ENCODE measurements at regions not wholly inside any gene's neighbourhood (a gene's known extent, or its start where the extent isn't known, plus 50 kb on each side); places are given as distances from the start of the nearest gene placed in this dataset.
A peak's percentile ranks its signal among the peaks of the same experiment; 100 is the strongest.
"Not testable (repeated sequence)": the region's sequence is repeated elsewhere in the genome, so short reads cannot be mapped to it uniquely, and the experiment has no call there.

DNA sequence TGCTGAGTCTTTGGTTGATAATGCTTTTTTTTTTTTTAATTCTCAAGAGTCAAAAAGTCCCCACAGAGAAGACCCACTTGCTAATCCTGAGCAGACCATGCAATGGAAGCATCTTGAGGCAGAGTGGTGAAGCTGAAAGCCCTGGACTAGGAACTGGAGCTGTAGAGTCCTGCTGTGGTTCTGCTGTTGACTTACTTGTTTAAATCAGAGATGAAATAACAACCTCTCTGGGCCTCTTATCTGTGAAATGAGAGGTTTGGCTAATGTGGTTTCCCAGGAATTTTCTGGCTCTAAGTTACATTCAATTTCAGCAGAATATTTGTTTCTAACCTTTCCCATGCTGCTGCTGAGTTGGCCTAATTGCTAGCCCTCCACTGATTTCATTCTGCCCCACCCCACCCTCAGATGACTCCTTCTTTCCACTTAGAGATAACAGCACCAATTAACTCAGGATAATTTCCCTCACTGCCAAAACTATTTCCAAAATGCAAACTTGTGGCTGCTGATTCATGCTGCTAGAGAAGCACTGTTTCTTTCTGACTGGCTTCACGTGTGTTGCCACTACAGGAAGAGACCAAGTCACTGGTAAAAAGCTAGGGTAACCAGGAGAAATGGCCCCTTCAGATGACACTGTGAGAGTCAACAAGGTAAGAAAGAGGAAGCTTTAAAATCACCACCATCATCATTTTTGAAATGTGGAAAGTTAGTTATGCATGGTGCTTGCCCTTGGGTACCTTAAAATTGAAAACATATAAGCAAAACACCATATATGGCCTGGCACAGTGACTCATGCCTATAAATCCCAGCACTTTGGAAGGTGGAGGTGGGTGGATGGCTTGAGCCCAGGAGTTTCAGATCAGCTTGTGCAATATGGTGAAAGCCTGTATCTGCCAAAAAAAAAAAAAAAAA lies 326.4 kb downstream of the DCHS2 start:
- DNase-seq, result peak; percentile 75

DNA sequence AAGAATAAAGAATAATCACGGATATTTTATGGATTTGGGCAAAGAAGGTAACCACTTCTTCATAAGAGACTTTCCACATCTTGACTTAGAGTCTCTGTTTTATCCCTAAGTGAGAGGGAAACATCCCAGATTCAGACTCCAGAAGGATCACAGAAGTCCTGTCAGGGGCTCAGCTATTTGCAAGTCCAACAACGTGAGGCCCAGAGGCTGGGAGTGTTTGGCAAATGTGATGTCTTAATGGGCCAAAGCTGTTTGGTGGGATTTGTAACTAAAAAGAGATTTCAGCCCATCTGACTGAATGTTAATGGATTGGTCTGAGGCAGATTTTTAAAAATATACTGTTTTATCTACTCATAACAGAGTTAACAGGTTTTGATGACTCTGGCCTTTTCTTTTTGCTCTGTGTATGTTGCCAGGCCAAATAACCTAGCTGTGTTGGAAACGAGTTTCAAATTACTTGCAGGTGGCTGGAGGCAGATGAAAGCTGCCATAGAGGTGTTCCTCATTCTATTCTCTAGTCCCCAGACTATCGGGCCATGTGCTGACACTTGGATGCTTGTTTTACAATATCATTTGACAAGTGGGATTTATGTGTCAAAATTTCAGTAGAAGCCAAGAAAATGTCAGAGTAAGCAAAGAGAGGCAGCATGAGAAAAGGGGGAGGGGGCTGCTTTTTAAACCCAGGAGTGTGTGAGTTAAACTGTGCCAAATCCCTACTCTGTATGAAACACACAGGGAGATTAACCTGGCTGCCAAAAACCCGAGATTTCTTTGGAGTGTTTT lies 330.9 kb downstream of the DCHS2 start:
- no peak for DNase-seq

DNA sequence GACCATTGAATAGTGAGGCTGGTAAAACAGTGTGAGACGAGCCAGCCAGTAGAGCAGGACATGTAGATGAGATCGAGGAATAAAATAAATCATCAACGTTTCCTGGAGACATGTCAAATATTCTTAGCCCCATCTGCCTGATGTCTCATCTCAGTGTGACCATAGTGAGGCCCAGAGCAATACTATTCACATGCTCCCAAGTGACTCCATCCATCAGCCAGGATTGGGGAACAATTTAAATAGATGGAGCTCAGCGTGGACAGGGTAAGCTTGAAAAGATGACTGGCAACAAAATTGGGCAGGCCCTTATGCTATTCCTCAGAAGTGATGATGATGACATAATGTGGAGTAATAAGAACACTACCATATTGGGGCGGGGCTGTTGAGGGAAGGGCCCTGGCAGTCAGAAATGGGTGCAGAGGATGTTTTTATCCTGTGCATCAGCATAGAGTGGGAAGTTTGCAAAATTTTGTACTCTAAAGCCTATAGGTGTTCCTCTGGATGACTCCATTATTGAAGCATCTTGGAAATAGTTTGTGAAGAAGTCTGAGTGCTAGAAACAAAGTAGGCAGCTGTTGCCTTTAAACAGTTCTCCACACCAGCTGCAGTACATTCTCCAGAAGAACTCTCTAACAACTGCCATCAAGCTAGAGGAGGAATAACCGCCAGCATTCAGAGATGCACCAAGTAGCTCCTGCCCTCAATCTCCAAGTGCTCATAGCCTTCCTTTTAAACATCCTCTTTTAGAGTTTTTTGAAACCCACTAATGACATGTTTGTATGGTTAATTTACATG lies 333.0 kb downstream of the DCHS2 start:
- no peak for DNase-seq

DNA sequence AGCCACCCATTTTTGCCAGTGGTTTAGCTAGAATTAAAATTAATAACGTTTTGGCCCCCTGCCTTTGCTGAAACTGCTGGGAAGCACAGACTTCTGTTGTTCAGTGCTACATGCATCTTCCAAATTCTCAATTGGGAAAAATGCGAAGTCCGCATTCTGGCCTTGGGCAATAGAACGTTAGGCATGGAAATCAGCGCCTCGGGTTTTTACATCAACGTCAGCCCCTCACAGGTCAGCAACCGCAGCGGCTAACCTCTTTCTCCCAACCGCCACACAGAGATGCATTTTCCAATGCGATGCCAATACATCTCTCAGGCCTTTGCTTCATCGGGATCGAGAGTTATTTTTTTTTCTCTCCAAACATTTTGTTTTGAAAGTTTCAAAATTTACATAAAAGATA lies 339.1 kb downstream of the DCHS2 start:
- DNase-seq, result no peak

DNA sequence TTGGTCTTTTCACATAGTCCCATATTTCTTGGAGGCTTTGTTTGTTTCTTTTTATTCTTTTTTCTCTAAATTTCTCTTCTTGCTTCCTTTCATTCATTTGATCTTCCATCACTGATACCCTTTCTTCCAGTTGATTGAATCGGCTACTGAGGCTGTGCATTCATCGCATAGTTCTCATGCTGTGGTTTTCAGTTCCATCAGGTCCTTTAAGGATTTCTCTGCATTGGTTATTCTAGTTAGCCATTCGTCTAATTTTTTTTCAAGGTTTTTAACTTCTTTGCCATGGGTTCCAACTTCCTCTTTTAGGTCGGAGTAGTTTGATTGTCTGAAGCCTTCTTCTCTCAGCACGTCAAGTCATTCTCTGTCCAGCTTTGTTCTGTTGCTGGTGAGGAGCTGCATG lies 342.4 kb downstream of the DCHS2 start:
- DNase-seq, result not testable (repeated sequence)

DNA sequence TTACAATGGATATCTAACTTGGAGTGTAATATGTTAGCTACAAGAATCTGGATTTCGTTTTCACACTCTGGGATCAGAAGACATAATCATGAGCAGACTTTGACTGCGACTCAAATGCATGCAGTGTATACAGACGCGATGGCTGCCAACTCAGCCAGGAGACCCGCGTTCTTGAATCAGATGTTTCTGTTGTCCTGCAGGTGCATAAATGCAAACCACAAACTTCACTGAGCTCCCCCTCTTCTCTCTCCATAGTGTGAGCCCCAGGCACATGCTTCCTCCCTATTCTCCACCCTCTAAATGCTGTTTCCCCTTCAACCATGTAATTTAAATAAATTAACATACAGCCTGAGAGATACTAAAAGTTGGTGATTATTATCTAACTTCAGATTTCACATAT lies 347.9 kb downstream of the DCHS2 start:
- no peak for DNase-seq

DNA sequence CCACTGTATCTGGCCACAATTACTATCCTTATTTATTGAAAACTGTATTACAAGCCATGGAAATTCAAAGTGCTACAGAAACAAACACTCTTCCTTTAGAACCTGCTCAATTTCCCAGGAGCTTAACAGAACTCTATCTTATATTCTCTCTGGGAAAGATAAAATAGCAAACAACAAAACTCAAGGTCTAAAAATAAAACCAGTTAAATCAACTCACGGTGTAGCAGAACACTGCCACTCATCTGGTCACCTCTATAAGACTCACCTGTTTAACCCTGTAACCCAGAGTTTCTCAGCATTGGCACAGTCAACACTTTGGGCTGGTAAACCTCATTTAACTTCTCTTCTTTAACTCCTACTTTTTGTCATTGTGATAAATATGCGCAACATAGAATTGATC lies 348.9 kb downstream of the DCHS2 start:
- DNase-seq, result no peak

DNA sequence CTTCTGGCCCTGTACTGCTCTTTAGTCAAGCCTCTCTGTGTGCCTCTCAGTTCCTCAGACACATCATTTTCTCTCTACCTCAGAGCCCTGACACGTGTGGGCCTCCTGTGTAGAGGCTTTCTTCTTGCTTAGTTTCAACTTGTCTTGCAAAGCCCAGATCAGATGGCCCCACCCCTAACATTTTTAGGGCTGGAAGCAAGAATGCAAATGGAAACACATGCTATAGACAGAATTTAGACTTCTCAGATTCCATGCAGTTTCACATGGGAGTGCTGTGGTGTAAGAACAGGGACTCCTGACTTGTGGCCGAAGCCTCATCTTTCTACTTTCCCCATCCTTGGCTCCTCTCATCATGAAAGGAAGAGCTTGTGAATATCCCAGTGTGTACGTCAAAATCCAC lies 350.7 kb downstream of the DCHS2 start:
- DNase-seq, result no peak

DNA sequence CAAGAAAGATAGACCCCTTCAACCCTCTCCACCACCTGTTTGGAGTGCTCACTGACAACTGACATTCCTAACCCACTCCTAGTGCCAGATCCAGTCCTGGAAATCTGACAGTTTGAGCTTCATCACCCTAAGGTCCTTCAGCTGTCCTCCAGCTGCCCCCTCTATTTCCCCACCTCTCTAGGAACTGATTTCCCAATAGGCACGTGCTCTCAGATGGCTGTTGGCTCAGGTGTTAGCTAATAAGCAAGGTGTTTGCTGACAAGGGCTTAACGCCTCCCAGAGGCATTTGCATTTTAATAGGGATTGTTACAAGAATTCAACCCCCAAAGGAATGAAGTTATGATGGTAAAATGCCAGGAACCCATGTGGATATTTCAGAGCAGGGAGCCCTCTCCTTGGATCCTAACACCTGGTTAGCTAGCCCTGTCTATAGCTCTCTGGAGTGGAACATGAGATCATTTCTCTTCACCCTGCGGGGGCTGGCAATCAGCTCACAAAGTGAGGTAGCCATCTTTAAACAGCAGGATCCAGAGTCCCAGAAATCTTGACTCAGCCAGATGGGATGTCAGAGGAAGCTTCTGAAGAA lies 348.5 kb upstream of the SFRP2 start:
- no peak for DNase-seq

DNA sequence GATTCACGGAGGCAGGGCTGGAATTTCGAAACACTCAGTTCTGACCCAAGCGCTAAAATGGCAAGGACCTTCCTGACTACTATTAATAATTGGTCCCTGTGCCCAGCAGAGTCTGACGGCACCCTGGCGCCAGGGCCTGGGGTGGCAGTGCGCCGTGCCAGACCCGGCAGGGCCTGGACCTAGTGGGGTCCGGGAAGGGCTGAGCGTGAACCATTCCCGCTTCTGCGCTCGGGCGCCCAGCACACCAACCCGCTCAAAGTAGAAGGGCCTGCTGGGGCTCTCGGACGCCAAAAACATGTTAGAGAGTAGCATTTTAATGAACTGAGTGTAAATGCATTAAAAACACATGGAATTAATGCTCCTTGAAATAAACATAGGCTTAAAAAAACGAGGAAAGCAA lies 346.7 kb upstream of the SFRP2 start:
- no peak for DNase-seq

DNA sequence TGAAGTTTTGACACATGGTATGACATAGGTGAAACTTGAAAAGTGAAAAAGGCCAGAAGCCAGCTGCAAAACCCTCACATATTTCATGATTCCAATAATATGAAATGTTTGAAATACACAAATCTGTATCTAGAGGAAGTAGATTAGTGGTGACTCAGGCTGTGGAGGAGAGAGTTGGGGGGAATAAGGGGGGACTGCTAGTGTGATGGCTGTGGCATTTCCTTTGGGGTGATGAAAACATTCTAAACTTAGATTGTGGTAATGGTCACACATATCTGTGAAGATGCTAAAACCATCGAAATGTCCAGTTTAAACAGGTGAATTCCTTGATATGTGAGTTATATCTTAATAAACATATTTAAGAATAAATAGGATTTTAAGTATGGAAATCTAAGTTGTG lies 343.5 kb upstream of the SFRP2 start:
- DNase-seq, result no peak

DNA sequence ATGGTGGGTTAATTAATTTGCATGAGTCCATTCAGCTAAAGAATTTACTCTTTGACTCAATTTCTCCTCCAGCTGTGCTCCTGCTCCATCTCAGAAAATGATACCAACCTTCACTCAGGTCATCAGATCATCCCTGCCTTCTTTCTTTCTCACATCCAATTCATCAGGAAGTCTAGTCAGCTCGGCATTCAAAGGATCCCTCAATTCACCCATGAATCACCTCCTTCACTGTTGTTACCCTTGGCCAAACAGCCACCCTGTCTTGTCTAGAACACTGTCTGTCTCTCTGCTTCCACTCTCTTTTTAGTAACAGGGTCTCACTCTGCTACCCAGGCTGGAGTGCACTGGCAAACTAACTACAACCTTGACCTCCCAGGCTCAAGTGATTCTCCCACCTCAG lies 337.4 kb upstream of the SFRP2 start:
- no peak for DNase-seq

DNA sequence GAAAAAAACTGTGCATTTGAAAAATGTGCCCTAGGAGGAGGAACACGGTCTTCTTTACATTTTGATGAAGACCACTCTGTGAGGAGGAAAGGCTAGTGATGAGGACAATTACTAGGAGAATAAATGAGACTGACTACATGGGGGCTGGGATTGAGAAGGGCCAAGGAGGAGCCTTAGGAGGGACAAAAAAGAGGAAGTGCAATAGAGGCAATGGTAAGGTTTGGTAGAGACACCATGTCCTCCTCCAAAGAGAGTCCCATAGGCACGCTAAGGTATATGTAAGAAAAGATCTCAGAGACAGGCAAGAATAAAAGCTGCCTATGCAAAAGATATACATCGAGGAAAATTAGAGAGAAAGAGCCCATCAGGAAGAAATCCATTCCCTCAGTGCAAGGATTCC lies 336.5 kb upstream of the SFRP2 start:
- no peak for DNase-seq

DNA sequence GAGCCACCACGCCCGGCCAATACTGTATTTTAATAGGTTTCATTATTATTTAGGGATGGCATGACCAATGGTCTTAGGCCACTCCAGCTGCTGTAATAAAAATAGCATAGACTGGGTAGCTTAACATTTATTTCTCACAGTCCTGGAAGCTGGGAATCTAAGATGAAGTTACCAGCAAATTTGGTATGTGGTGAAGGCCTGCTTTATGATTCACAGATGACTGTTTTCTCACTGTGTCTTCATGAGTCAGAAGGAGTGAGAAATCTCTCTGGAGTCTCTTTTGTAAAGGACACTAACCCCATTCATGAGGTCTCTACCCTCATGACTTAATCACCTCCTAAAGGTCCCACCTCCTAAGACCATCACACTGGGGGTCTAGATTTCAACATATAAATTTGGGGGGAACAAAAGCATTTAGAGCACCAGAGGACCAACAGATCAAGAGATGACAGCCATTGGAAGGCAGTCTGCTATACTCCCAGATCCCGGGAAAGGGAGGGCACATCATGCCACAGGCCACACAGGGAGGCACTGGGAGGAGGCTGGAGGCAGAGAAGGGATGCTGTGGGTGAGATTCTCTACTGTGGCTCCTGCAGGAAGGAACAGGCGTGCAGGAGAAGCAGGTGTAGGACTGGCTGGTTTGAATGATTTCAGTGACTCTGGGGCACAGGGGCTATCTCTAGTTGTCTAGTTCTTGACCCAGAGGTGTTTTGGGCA lies 335.8 kb upstream of the SFRP2 start:
- DNase-seq, result peak; percentile 39

DNA sequence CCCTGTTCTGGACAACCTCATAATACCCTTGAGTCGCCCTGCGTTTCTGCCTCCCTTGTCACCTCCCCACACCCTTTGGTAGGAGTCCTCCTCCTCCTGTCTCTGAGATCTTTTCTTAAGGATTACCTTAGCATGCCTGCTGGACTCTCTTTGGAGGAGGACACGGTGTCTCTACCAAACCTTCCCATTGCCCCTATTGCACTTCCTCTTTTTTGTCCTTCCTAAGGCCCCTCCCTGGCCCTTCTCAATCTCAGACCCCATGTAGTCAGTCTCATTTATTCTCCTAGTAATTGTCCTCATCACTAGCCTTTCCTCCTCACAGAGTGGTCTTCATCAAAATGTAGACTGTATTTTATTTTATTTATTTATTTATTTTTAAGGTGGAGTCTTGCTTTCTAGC lies 335.0 kb upstream of the SFRP2 start:
- no peak for DNase-seq

DNA sequence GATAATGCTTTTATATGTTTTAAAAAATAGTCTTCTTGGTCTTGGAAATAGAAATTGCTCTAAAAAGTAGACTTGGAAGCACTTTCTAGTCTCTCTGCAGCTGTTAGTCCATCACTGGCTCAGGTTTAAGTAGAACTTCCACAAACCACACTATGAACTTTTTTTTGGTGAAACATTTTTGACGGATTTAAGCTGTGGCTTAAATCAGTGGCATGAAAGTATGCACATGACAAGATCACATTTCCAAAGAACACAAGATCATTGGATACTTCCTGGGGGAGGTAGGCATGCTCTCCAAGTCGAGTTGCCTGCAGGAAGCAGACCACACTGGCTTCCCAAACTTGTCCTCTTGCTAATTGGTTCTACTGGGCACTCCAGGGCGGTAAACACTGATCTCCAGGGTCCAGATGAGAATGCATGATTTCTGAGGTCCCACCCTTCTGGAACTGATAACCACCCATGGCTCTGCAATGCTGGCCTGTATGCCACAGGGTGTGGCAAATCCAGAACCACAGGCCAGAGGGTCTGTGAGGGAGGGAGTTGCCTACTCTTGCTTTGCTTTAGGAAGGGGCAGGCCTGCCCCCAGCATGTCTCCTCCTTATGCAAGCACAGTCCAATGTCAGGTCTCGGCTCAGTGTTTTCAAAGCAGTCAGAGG lies 331.9 kb upstream of the SFRP2 start:
- DNase-seq, result no peak

DNA sequence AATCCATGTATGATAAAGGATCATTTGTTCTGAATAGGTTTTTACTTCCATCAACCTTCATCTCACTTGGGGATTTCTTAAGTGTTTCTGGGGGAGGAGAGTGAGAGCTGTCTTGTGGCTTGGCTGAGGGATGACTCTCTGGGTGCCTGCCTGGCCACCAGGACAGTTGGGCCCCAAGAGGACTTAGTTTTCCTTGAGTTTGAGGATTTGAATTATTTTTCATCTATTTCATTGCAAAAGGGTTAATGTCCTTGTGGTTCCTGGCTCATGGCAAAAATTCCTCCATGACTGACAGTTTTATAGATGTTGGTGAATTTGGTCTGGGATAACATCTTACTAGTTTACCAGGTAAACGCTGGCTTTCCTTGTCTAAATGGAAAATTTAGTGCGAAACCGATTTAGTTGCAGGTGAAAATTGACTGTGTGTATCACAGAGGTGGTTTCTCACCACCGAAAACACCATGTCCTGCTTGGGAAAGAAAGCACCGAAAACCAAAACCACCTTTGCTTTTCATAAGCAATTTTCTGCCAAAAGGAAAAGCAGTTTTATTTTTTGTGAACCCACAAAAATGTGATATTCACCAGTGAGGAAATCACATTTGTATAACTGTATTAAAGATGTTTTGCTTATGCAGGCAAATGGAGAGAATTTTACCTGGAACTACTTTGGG lies 331.3 kb upstream of the SFRP2 start:
- DNase-seq, result no peak

DNA sequence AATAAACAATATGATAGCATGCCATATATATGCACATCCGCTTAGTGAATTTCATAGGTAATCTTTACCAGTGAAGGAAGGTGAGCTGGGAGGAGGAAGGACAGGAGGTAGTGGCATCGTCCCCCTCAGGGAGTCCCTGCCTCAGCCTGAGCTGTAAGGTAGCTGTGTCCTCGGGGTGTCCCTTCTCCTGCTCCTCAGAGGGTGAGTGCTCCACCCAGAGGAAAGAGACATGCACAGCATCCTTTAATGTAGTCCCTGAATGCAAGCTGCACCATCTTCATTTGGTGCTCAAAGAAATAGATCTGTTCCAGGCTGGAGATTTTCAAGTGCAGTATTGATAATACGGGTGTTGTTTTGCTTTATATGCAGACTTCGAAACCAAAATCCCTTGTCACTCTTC lies 330.4 kb upstream of the SFRP2 start:
- DNase-seq, result no peak

DNA sequence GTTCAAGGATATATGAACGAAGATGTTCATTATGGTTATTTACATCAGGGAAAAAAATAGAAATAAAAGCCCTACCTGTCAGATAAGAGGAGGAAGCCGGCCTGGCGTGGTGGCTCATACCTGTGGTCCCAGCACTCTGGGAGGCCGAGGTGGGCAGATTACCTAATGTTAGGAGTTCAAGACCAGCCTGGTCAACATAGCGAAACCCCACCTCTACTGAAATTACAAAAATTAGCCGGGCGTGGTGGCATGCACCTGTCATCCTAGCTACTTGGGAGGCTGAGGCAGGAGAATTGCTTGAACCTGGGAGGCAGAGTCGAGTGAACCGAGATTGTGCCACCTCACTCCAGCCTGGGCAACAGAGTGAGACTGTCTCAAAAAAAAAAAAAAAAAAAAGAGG lies 328.8 kb upstream of the SFRP2 start:
- not testable (repeated sequence) for DNase-seq

DNA sequence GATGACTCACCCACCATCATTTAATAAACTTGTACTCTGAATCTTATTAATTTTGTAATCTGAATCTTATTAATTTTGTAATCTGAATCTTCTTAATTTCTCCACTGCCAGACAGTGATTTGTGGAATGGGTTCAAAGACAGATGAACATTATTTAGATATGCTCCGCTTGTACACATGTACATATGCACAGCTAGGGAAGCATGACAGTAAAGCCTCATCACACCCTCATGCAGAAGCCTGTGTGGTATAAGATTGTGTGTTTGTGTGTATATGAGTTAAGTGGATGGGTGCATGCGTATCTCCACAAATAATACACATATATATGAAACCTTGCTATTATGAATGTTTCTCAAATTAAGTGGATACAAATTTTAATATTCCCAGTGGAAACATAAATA lies 318.5 kb upstream of the SFRP2 start:
- DNase-seq, result no peak

DNA sequence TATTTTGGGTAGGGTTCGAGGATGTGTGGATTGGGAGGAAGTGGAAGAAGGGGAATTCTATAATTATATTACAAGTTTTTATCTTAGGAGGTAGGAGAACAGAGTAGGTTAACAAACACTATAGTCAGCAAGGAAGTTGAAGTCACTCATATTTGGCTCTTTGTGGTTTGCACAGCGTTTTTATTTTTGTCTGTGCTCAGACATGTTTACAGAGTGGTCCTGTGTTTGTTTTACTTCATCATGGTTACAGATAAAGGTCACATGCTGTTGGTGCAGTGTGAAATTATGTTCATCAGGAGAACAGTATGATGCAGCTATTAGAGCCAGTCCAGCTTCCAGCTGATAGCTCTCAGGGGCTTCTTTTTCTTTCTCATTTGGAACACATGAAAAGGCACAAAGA lies 299.9 kb upstream of the SFRP2 start:
- DNase-seq, result no peak

All from EL (cell line).